HG03108 (cell line): ENCODE measurements at regions not wholly inside any gene's neighbourhood (a gene's known extent, or its start where the extent isn't known, plus 50 kb on each side); places are given as distances from the start of the nearest gene placed in this dataset.
"Not testable (repeated sequence)": the region's sequence is repeated elsewhere in the genome, so short reads cannot be mapped to it uniquely, and the experiment has no call there.

Experiments used
- ATAC-seq: cut with Tn5 transposase; IDR thresholded peaks from one replicate; pipeline ENCODE4 v1.9.1; 2021; ENCODE audit warnings: moderate library complexity; ENCODE audit not compliant: unreplicated experiment

DNA sequence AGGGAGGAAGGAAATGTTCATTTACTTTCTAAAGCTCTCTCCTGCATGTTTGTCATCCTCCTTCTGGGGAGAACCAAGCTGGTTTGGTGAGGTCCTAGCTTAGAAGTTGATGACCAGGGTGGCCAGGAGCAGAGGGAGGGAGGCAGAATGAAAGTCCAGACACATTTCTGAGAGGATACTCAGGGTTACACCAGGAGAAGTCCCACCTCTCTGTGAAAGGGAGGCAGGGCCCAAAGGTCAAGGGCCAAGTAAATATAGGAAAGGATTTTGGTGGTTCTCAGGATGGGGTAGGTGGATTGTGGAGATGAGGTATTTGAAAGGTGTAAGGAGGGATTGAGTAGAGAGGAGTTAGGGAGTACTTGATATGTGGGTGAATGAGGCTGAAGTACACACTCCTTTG lies 58.0 kb upstream of the FBXO11 start:
- no peak for ATAC-seq

DNA sequence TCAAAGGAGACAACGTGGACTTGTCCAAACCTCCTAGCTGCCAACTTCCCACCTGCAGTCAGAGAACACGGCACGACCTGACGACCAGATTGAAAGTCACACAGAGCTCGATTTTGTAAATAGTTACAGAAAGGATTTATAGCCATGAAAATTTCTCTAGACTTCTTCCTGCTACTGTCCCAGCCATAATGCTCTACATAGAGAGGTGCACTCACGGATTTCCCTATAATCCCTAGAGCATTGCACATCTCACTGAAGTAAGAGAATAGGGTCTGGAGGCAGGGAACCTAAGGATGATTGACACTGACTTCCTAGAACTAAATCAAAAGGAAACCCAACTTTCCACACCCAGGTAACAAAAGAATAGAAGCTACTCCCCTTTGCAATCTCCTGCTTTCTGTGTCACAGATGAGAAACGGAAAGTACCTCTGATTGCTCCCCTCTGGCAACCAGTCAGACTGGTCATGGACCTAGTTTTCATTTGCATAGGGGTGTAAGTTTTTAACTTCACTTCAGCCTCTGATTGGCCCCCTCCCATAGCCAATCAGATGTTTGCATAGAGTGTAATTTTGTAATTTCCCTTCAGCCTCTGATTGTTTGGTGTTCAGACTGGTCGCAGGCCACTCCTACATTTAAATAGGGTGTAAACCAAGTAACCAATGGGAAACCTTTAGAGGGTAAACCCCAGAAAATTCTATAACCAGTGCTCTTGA lies 58.6 kb upstream of the FBXO11 start:
- no peak for ATAC-seq

DNA sequence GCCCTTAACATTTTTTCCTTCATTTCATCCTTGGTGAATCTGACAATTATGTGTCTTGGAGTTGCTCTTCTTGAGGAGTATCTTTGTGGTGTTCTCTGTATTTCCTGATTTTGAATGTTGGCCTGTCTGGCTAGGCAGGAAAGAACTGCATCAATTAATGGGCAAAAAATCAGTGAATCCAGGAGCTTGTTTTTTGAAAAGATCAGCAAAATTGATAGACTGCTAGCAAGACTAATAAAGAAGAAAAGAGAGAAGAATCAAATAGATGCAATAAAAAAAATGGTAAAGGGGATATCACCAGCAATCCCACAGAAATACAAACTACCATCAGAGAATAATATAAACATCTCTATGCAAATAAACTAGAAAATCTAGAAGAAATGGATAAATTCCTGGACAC lies 70.4 kb upstream of the FBXO11 start:
- not testable (repeated sequence) for ATAC-seq

DNA sequence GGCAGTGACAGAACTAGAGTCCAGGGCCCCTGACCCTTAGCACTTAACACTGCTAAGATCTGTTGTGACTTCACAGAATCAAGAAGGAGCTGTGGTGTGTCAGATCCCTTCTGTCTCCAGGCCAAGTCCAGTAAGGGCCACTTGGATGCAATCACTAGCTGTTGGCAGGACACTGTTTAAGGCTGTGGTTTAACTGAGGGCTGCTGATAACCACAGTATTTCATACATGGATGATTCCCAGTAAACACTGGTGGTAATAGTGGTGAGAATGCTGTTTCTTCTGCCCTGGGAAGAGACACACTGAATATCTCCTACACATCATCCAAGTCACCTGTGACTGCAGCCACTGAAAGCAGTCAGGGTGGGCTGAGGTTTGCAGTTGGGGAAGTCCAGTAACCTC lies 77.7 kb upstream of the FBXO11 start:
- ATAC-seq = no peak

DNA sequence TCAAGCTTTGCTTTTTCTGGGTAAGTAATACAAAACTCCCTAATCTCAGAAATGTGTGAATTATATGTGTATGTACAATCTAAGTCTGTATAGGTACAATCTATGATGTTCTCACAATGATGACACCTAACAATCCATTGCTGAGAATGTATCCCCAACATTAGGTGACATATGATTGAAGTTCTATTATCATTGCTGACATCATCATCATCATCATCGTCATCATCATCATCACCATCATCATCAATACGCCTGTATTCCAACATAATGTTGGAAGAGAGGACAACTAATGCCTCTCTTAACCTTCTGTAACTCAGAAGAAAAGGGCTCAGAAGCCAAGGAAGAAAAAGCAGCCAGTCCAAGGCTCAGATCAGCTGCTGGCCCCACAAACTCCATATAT lies 84.2 kb upstream of the FBXO11 start:
- ATAC-seq = no peak

DNA sequence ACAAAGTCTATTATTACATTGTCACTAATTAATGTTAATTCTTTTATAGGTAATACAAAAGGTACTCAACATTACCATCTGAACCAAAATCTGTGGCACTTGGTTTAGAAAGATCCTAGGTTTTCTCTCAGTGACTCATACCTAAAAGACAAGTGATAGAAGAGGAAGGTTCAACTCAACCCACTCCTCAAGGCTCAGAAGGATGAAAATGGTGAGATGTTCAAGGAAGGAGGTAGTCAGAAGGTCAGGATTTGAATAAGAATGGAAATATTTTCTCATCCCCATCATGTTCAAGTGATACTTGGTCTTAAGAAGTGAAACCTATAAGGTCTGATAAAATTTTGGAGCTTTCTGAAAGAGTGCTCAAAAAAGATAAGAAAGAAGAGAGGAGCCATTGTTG lies 86.4 kb upstream of the FBXO11 start:
- ATAC-seq = no peak

DNA sequence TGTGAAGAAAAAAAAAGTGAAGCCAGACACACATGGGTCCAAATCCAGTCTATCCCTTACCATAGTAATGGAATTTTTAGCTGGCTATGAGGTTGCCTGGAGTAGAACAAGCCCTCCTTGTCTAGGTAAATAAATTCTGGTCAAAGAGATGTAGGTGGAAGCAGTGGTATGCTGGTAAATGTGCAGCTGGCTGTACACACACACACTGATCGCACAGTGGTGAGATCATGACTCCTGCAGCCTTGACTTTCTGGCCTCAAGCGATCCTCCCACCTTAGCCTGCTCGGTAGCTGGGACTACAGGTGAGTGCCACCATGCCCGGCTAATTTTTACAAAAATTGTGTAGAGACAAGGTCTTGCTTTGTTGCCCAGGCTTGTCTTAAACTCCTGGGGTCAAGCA lies 90.5 kb upstream of the FBXO11 start:
- no peak for ATAC-seq

DNA sequence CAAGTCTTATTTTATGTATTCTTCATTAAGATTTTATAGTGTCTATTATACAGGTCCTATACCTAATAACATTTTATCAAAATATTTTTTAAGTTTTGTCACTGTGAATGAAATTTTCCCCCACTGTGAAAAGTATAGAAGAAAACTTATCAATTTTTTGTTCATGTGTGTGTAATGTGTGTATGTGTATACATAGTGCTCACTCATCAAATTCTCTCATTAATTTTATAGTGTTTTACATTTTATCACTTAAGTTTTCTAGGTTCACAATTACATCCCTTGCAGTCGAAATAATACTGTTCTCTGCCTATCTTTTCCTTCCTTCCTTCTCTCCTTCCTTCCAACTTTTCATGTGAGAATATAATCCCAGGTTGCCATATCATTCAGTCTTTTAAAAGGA lies 93.2 kb upstream of the FBXO11 start:
- no peak for ATAC-seq

DNA sequence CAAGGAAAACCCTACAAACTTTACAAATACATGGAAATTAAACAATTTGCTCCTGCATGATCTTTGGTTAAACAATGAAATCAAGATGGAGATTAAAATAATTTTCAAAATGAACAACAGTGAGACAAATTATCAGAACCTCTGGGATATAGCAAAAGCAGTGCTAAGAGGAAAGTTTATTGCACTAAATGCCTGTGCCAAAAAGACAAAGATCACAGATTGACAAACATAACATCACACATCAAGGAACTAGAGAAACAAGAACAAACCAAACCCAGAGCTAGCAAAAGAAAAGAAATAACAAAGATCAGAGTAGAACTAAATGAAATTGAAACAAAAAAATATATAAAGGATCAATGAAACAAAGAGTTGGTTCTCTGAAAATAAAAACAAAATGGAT lies 95.2 kb upstream of the FBXO11 start:
- ATAC-seq = no peak

DNA sequence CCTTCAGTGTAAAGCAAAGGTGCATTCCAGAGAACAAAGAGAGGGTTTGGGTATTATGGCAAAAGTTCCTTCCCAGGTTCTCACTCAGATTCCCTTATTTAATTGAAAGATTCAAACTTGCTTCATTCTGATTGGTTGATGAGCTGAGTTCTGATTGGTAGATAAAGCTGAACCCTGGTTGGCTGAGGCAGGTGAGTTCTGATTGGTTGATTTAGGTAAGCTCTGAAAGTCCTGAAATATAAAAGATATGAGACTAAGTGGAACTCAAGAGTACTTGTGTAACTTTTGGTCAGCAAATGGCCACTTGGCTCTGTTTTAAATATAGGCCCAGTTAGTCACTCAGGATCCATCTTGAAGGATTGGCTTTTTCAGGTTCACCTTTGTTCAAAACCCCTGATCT lies 99.8 kb upstream of the FBXO11 start:
- ATAC-seq = no peak

DNA sequence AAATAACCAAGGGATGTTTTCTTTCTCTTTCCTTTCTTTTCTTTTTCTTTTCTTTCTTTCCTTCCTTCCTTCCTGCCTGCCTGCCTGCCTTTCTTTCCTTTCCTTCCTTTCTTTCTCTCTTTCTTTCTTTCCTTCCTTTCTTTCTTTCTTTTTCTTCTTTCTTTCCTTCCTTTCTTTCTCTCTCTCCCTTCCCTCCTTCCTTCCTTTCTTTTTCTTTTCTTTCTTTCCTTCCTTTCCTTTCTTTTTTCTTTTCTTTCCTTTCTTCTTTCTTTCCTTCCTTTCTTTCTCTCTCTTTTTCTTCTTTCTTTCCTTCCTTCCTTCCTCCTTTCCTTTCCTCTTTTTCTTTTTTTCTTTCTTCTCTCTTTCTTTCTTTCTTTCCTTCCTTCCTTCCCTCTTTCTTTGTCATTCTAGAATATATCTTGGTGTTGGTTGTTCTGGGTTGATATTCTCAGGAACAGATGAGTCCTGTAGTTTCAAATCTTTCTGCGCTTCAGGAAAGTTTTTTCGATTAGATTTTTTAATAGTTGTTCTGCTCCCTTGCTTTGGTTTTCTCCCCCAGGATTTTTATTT lies 101.5 kb upstream of the FBXO11 start:
- ATAC-seq = no peak

DNA sequence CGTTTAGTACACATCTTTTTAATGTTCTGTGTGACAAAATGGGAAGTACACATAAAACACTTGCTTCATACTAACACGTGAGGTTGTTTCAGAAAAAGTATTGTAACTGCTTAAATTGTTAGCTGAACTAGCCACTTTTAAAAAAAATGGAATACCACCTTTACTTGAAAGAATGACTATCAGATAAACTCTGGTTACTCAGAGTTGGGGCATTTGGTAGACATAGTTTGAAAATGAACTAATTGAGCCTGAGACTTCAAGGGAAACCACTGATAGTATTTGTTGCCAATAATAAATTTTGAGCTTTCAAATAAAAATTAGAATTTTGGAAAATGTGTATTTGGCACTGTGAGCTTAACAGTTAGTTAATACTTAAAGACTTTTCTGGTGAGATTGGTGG lies 103.0 kb upstream of the FBXO11 start:
- ATAC-seq = no peak

DNA sequence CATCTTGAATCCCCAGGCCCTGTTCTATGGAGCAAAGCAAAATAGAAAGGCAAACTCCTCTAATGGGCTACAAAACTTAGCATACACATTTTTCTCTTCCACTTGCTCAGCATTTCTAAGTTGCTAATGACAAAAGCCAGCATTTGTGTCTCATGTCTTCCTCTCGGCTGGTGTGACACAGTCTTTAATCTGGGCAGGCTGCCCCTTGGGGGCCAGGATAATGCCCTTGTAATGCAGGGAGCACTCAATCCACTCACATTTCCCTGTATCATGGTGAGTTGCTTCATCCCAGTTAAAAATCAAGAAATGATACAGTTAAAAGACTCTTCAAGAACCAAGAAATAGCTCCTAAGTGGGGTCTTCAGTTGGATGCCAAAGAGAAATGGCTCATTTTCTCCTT lies 109.1 kb upstream of the FBXO11 start:
- ATAC-seq = no peak

DNA sequence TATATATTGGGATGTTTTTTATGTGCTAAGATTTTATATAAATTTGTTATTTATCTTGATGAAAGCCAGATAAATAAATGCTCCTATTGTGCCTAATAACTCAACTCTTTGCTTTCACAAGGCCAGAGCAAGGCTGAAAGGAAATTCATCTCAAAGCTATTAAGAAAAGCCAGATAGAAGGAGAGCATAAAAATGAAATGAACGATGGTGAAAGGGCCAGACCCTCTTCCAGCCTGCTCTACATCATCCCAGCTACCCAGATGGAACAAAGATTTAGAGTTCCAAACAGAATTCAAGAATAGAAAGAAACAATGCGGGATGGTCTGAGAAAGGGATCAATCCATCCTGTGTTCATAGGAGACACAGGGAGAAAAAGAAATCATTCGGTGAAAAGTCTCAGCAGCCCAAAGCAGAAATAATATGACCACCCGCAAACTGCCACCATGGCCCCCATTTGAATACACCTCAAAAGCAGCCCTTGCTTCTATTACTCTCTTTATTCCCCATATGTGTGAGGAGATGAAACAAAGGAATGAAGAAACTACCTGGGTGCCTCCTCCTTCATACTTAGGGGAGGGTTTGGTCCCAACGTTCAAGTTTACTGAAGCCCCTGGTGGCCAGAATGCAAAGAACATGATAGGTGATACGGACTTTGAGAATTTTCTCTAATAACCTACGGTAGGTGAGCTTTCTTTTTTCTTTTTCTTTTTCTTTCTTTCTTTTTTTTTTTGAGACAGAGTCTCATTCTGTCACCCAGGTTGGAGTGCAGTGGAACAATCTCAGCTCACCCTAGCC lies 110.1 kb upstream of the FBXO11 start:
- ATAC-seq = no peak

DNA sequence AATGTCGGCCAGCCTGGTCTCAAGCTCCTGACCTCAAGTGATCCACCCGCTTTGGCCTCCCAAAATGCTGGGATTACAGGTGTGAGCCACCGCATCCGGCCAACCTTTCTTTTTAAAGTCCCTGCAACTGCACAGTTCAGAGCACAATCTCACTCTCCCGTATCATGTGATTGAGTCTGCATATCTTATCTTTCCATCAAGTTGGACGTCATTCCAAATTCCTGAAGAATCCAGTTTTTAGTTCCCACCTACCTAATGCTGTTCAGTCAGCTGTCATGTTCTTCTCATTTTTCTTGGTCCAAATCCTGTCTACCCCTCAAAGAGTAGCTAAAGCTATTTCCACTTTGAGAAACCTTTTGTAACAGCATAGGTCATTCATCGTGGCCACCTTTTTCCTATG lies 110.8 kb upstream of the FBXO11 start:
- ATAC-seq = no peak

DNA sequence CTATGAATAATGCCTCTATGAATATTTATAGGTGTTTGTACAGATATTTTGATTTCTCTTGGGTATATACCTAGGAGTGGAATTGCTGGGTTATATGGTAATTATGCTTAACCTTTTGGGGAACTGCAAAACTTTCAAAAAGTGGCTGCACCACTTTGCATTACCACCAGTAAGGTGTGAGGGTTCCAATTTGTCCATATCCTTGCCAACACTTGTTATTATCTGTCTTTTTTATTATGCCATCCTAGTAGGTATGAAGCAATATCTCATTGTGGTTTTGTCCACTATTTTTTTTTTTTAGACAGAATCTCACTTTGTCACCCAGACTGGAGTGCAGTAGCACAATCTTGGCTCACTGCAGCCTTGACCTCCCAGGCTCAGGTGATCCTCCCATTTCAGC lies 112.2 kb upstream of the FBXO11 start:
- no peak for ATAC-seq

DNA sequence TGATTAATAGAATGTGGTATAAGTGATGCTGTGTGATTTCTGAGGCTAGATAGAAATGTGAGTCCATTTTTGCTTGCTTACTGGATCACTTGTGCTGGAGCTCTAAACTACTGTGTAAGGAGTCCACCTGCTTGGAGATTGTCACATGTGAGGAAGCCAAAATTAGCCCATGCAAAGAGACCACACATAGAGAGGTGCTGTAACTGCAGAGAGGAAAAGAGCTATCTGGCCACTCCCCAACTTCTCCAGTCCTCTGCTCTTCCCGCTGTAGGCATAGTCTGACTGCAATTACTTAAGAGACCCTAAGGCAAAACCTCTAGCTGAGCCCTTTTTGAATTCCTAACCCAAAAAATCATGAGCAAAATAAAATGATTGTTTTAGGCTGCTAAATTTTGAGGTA lies 120.6 kb upstream of the FBXO11 start:
- ATAC-seq = no peak

DNA sequence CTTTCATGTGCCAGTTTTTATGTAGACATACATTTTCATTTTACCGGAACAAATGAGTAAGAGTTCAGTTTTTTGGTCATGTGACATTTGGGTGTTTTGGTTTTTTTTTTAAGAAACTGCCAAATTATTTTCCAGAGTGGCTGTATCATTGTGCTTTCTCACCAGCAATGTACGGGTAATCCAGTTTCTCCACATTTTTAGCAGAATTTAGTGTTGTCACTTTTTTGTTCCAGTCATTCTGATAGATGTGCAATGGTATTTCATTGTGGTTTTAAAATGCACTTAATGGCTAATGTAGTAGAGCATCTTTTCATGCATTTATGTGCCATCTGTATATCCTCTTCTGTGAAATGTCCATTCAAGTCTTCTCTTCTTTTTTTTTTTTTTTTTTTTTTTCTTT lies 126.5 kb upstream of the FBXO11 start:
- no peak for ATAC-seq

DNA sequence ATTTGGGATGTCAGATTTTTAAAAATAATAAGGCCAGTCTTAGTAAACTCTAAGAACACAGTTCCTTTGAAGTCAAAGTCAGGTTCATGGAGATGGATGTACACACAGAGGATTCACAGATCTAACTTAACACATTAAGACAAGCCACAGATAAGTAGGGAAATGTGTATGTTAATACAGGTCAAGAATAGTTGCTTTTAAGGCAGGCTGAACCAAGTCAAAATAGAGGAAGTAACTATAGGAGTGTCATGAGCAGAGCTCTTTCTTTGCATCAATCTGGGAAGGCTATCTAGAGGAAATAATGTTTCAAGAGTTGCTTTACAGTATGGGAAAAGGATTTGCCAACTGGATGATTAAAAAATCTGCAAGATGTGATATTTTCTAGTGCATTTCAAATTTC lies 128.0 kb upstream of the FBXO11 start:
- ATAC-seq = no peak

DNA sequence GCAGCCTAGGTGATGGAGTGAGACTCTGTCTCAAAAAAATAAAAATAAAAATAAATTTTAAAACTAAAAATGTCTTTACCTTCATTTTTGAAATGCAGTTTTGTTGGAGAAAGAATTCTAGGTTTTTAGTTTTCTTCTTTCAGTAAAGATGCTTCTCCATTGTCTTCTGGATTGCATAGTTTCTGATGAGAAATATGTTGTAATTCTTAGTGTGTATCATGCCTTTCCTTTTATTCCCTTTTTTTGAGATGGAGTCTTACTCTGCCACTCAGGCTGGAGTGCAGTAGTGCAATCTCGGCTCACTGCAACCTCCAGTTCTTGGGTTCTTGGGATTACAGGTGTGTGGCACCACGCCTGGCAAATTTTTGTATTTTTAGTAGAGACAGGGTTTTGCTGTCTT lies 130.0 kb upstream of the FBXO11 start:
- no peak for ATAC-seq

DNA sequence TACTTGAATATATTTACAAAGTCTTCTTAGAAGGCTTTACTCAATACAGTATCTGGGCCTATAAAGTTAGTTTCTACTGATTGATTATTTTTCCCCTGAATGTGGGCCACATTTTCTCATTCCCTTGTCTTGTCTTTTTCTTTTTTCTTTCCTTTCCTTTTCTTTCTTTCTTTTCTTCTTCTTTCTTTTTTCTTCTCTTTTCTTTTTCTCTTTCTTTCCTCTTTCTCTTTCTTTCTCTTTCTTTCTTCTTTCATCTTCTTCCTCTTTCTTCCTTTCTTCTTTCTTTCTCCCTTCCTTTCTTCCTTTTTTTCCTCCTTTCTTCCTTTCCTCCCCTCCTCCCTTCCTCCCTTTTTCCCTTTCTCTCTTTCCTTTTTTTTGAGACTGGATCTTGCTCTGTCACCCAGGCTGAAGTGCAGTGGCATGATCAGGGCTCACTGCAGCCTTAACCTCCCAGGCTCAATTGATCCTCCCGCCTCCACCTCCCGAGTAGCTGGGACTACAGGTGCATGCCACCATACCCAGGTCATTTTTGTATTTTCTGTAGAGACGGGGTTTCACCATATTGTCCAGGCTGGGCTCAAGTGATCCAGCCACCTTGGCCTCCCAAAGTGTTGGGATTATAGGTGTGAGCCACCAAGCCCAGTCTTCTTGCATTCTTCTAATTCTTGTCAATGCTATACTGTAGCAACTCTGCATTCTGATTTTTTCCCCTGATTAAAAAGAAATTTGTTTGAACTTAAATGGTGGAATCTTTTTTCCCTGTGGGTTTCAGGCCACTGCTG lies 133.1 kb upstream of the FBXO11 start:
- ATAC-seq = no peak
